Fibroblast of lung (primary cell): ENCODE measurements at regions not wholly inside any gene's neighbourhood (a gene's known extent, or its start where the extent isn't known, plus 50 kb on each side); places are given as distances from the start of the nearest gene placed in this dataset.

Experiments
- DNase-seq, 2 donors: peaks; one replicate each; pipeline versions ENCODE4 v3.0.0 to v3.0.0-alpha.2; 2010; ENCODE audit warnings: low read depth in 2 of 2
- H2AFZ ChIP-seq: 2 replicates; pipeline ENCODE4 v1.5.1; 2012; ENCODE audit warnings: low read length, control low read depth, inconsistent platforms
- H3K27ac ChIP-seq: 2 replicates; pipeline ENCODE4 v1.5.1; 2011; ENCODE audit warnings: low read length, control low read depth; ENCODE audit not compliant: insufficient read depth
- H3K27me3 ChIP-seq: 2 replicates; pipeline ENCODE4 v1.5.1; 2011; ENCODE audit warnings: mild to moderate bottlenecking, low read length; ENCODE audit not compliant: control insufficient read depth, insufficient read depth
- H3K36me3 ChIP-seq: 2 replicates; pipeline ENCODE4 v1.5.1; 2011; ENCODE audit warnings: low read length; ENCODE audit not compliant: control insufficient read depth, insufficient read depth
- H3K4me1 ChIP-seq: 2 replicates; pipeline ENCODE4 v1.5.1; 2011; ENCODE audit warnings: low read length; ENCODE audit not compliant: control insufficient read depth, insufficient read depth; ENCODE audit errors: extremely low read depth
- H3K4me2 ChIP-seq: 2 replicates; pipeline ENCODE4 v1.5.1; 2011; ENCODE audit warnings: low read length, control low read depth; ENCODE audit not compliant: insufficient read depth; ENCODE audit errors: extremely low read depth
- H3K4me3 ChIP-seq, 4 experiments: fragments of 200-600 bp in 1 of 4; sonication (generic) in 1 of 4; replicated peaks in 1 of 4; 2 replicates each; pipeline ENCODE4 v1.5.1; 2011 to 2016; ENCODE audit warnings: low read length in 4 of 4, low read depth in 3 of 4, mild to moderate bottlenecking in 3 of 4, control low read depth in 2 of 4, inconsistent platforms in 1 of 4, mixed read lengths in 1 of 4; ENCODE audit not compliant: insufficient read depth in 1 of 4; ENCODE audit errors: control extremely low read depth in 1 of 4
- H3K79me2 ChIP-seq: 2 replicates; pipeline ENCODE4 v1.5.1; 2012; ENCODE audit warnings: mild to moderate bottlenecking, low read length, inconsistent platforms; ENCODE audit not compliant: control insufficient read depth, insufficient read depth
- H3K9ac ChIP-seq: 2 replicates; pipeline ENCODE4 v1.5.1; 2011; ENCODE audit warnings: mild to moderate bottlenecking, low read length, control low read depth; ENCODE audit not compliant: insufficient read depth
- H3K9me3 ChIP-seq: 2 replicates; pipeline ENCODE4 v1.5.1; 2012; ENCODE audit warnings: low read depth, low read length; ENCODE audit not compliant: control insufficient read depth, insufficient read depth
- H4K20me1 ChIP-seq: 2 replicates; pipeline ENCODE4 v1.5.1; 2011; ENCODE audit warnings: low read length; ENCODE audit not compliant: control insufficient read depth, insufficient read depth; ENCODE audit errors: extremely low read depth
- EZH2 ChIP-seq: IDR thresholded peaks from 2 replicates; pipeline ENCODE4 v1.5.1; 2012; ENCODE audit warnings: low read length, control low read depth, mild to moderate bottlenecking; ENCODE audit errors: missing control alignments
- TF ChIP-seq, protein P1 (sequence below), 2 donors: IDR thresholded peaks in 1 of 2; conservative IDR thresholded peaks in 1 of 2; 1 replicate in 1 of 2; 2 replicates in 1 of 2; pipeline ENCODE4 v1.5.1; 2011 to 2012; ENCODE audit warnings: low read length in 2 of 2, control low read depth in 1 of 2, inconsistent platforms in 1 of 2, low read depth in 1 of 2, mild to moderate bottlenecking in 1 of 2

- H3K36me3 ChIP-seq = no peaks in the 10 kb centered on the region
- no peaks in the 10 kb centered on the region for H3K79me2 ChIP-seq
- DNase-seq = no peak
- H3K4me1 ChIP-seq = peaks cover 12% of the 10 kb centered on the region
- H3K9ac ChIP-seq = no peak overlapping the region
- no peak overlapping the region for H3K27ac ChIP-seq
- H3K4me3 ChIP-seq = no peak overlapping the region
- H2AFZ ChIP-seq = no peak overlapping the region
- no peaks in the 10 kb centered on the region for H4K20me1 ChIP-seq
- H3K9me3 ChIP-seq = no peaks in the 10 kb centered on the region
- no peak overlapping the region for H3K4me2 ChIP-seq
- H3K27me3 ChIP-seq = peaks cover 7% of the 10 kb centered on the region
- TF ChIP-seq EZH2 = no peak
- TF ChIP-seq, protein P1, sequence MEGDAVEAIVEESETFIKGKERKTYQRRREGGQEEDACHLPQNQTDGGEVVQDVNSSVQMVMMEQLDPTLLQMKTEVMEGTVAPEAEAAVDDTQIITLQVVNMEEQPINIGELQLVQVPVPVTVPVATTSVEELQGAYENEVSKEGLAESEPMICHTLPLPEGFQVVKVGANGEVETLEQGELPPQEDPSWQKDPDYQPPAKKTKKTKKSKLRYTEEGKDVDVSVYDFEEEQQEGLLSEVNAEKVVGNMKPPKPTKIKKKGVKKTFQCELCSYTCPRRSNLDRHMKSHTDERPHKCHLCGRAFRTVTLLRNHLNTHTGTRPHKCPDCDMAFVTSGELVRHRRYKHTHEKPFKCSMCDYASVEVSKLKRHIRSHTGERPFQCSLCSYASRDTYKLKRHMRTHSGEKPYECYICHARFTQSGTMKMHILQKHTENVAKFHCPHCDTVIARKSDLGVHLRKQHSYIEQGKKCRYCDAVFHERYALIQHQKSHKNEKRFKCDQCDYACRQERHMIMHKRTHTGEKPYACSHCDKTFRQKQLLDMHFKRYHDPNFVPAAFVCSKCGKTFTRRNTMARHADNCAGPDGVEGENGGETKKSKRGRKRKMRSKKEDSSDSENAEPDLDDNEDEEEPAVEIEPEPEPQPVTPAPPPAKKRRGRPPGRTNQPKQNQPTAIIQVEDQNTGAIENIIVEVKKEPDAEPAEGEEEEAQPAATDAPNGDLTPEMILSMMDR (conservative IDR thresholded peaks at IDR 0.05 in 1 of 2, IDR thresholded peaks at IDR 0.05 in 1 of 2; ENCODE audit: low read depth in 1 of 2, low read length in 2 of 2) = no peak
Observed at GRCh38 chr13:27008733-27009132, 162.9 kb downstream of the USP12 start.

- no peak for DNase-seq
- H3K4me3 ChIP-seq = peak overlapping the region in 3 of 4 experiments; percentile 19 to 63 (median 57)
- H2AFZ ChIP-seq = no peak overlapping the region
- peaks cover 11% of the 10 kb centered on the region for H3K27me3 ChIP-seq
- H3K9me3 ChIP-seq = no peaks in the 10 kb centered on the region
- TF ChIP-seq EZH2 = no peak
- TF ChIP-seq, protein P1 (conservative IDR thresholded peaks at IDR 0.05 in 1 of 2, IDR thresholded peaks at IDR 0.05 in 1 of 2; ENCODE audit: low read depth in 1 of 2, low read length in 2 of 2) = no peak
- peak overlapping the region; percentile 97 for H3K4me2 ChIP-seq
- H4K20me1 ChIP-seq = no peaks in the 10 kb centered on the region
- H3K9ac ChIP-seq = no peak overlapping the region
- H3K79me2 ChIP-seq = no peaks in the 10 kb centered on the region
- H3K4me1 ChIP-seq = peaks cover 7% of the 10 kb centered on the region
- no peak overlapping the region for H3K27ac ChIP-seq
- H3K36me3 ChIP-seq = no peaks in the 10 kb centered on the region
Observed at GRCh38 chr13:27007166-27007565, 164.4 kb downstream of the USP12 start.

GRCh38 chr13:27006519-27007161 is 165.0 kb downstream of the USP12 start:
- Histone ChIP-seq H4K20me1 (no peaks in the 10 kb centered on the region), H3K79me2 (no peaks in the 10 kb centered on the region), H3K9me3 (no peaks in the 10 kb centered on the region), H3K4me1 (peaks cover 7% of the 10 kb centered on the region), H3K4me2 (peak overlapping the region; percentile 97), H3K27ac (no peak overlapping the region), H3K36me3 (no peaks in the 10 kb centered on the region), H3K27me3 (peaks cover 11% of the 10 kb centered on the region), H2AFZ (peak overlapping the region; percentile 67), H3K9ac (no peak overlapping the region), H3K4me3 (peak overlapping the region; percentile 19 to 63 (median 48))
- peak; percentile 34 to 47 for DNase-seq
- TF ChIP-seq, protein P1 (conservative IDR thresholded peaks at IDR 0.05 in 1 of 2, IDR thresholded peaks at IDR 0.05 in 1 of 2; ENCODE audit: low read depth in 1 of 2, low read length in 2 of 2) = no peak
- no peak for TF ChIP-seq EZH2
